Right renal pelvis (tissue), 4 donors: ENCODE measurements at regions not wholly inside any gene's neighbourhood (a gene's known extent, or its start where the extent isn't known, plus 50 kb on each side); places are given as distances from the start of the nearest gene placed in this dataset.

Experiments used
- DNase-seq, 4 donors: peaks; one replicate each; pipeline ENCODE4 v3.0.0-alpha.2; 2013; ENCODE audit warnings: low read depth in 4 of 4, low spot score in 3 of 4, missing footprints in 1 of 4

DNA sequence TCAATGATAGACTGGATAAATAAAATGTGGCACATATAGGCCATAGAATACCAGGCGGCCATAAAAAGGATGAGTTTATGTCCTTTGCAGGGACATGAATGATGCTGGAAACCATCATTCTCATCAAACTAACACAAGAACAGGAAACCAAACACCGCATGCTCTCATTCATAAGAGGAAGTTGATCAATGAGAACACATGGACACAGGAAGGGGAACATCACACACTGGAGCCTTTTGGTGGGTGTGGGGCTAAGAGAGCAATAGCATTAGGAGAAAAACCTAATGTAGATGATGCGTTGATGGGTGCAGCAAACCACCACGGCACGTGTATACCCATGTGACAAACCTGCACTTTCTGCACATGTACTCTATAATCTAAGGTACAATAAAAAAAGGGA, 883.4 kb upstream of the PRMT6 start:
- DNase-seq, result no peak

- DNase-seq, result no peak
These were observed 877.7 kb upstream of the PRMT6 start for GRCh38 chr1:106178791-106179190.

DNA sequence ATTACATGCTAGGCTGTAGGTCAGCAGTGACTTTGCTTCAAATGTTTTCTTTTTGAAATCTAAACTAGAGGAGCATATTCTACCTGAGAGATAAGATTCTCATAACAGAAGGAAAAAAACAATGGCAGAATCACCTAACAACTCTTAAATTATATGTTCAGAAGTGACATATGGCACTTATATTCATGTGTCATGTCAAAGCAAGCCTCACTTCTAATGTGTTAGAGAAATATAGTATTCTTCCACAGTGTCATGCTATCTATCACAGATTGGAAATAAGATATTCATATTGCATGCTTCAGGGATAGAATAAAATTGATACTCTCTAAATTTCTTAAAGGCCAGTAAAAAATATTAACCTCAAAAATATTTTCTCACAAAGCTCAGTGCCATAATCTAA, 874.6 kb upstream of the PRMT6 start:
- no peak for DNase-seq

DNA sequence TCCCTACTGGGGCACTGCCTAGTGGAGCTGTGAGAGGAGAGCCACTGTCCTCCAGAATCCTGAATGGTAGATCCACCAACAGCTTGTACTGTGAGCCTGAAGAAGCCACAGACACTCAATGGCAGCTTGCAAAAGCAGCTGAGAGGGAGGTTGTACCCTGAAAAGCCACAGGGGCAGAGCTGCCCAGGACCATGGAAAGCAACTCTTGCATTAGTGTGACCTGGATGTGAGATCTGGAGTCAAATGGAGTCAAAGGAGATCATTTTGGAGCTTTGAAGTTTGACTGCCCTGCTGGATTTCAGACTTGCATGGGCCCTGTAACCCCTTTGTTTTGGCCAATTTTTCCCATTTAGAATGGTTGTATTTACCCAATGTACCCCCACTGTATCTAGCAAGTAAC, 871.4 kb upstream of the PRMT6 start:
- no peak for DNase-seq

DNA sequence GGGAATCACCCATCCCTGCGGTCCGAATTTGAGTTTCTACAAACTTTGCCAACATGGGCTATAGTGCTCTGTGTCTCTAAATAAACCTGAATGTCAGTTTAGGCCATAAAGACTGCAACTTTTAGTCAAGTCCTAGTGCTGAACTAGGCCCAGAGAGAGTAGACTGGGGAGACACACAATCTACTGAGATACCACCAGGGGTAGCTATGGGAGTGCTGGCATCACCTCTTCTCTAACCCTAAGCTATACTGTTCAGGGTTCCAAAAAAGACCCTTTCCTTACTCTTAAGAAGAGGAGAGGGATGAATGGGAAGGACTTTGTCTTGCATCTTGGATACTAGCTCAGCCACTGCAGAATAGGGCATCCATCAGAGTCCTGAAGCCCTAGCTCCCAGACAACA, 866.7 kb upstream of the PRMT6 start:
- DNase-seq, result no peak

DNA sequence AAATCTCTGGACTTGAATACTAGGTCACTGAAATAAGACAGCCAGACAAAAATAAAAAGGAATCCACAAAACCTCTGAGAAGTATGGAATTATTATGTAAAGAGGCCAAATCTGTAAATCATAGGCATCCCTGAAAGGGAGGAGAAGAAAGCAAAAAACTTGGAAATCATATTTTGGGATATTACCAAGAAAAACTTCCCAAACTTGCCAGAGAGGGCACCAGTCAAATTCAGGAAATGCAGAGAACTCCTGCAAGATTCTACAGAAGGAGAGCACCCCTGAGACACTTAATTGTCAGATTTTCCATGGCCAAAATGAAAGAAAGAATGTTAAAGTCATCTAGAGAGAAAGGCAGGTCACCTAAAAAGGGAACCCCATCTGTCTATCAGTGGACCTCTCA, 862.3 kb upstream of the PRMT6 start:
- DNase-seq, result no peak

DNA sequence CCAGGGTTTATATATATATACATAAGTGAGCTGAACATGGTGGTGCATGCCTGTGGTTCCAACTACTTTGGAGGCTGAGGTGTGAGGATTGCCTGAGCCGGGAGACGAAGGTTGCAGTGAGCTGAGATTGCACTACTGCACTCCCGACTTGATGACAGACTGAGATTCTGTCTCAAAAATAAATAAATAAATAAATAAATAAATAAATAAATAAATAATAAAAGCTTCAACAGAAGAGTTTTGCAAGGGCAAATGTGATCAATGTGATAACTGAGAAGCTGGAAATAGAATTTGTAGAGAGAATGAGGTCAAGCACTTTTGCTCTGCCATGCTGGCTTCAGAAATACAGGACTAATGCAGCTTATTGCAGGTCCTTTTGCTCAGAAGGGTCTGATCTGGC, 855.8 kb upstream of the PRMT6 start:
- DNase-seq, result no peak

DNA sequence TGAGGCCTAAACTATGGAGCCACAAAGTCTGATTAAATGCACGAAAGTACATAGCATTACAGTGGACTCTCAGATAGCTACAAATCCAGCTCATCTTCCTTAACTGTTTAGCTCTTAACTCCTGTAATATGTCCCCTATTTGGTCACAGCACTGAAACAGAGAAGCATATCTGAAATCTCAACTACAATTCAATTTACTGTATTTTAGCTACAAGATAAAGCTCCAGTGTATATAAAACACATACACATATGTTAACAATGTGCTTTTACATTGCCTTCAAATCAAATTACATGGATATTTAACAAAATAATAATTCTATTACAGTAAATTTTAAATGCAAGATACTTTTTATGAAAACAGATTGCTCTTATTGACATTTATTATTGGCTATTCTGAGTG, 849.3 kb upstream of the PRMT6 start:
- DNase-seq, result no peak

- no peak for DNase-seq
These were observed 838.7 kb upstream of the PRMT6 start for GRCh38 chr1:106217765-106218164.

DNA sequence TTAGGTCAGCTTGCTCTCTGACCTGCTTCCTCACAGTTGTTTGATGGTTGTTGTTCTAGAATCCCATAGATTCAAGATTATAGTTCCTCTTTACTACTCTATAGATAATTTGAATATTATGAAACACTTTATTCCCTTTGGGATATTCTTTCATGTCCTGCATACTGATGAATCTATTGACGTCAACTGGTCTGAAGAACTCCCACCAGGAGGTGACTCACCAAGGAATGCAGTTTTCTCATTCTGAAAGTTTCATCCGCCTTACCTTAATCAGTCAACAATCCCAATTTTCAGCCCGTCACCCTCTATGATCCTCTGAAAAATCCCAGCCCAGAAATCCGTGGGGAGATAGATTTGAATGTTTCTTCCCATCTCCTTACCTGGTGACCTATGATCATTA, 834.1 kb upstream of the PRMT6 start:
- no peak for DNase-seq

- DNase-seq, result no peak
These were observed 833.3 kb upstream of the PRMT6 start for GRCh38 chr1:106223213-106223612.

GRCh38 chr1:106224426-106224825, 832.0 kb upstream of the PRMT6 start:
- DNase-seq, result no peak

DNA sequence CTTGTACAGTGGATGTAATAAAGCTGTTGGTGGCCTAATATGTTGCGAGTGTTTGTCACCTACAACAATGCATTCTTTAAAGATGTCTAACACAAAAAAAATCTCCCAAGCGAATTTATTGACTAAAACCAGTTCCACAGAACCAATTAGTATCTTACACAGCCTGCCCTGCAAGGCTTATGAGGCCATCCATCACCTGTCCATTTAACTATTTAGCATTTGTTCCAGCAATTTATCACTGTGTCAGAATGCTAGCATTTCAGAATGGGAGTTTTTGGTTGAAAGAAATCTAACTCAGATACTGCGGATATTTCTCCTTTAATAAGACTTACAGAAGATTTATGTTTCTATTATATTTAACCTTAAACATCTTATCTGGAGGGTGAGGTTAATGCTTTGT, 831.1 kb upstream of the PRMT6 start:
- DNase-seq, result no peak

GRCh38 chr1:106226550-106226949, 829.9 kb upstream of the PRMT6 start:
- no peak for DNase-seq

GRCh38 chr1:106232128-106232527, 824.3 kb upstream of the PRMT6 start:
- no peak for DNase-seq

- no peak for DNase-seq
These were observed 823.0 kb upstream of the PRMT6 start for GRCh38 chr1:106233511-106233910.

DNA sequence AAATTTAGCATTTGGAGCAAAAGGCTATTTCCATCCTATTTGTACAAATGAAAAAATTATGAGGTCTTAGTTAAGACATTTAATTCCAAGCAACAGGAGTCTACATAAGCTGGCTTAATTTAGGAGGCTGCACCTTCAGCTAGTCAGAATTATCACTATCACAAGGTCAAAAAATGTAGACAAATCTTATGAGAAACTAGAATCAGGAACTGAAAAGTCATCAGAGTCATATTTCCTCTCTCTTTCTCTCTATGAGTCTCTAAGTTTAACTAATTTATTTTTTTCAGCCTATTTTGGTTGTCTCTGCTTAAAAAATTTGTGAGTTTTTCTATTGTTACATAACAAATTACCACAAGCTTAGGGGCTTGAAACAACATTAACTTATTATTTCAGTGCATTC, 807.1 kb upstream of the PRMT6 start:
- no peak for DNase-seq

GRCh38 chr1:106249810-106250209, 806.7 kb upstream of the PRMT6 start:
- DNase-seq, result no peak

DNA sequence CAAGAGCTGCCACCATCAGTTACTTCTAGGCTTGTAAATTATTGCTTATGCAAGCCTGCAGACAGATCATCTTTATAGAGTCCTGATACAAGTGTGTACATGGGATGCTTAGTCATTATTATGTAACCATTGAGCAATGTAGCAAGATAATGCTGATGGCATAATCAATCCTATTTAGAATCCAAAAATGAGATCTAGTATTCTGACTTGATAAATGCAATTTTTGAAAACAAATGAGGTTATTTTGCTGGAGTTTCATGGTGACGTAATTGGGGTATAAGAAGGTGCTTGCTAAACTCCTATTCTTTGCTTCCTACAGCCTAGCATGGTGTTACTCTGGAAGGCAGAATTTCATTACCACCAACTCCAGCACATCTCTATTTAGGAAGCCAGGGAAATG, 801.7 kb upstream of the PRMT6 start:
- no peak for DNase-seq

GRCh38 chr1:106266786-106267185, 789.7 kb upstream of the PRMT6 start:
- DNase-seq, result no peak

GRCh38 chr1:106268070-106268469, 788.4 kb upstream of the PRMT6 start:
- no peak for DNase-seq

DNA sequence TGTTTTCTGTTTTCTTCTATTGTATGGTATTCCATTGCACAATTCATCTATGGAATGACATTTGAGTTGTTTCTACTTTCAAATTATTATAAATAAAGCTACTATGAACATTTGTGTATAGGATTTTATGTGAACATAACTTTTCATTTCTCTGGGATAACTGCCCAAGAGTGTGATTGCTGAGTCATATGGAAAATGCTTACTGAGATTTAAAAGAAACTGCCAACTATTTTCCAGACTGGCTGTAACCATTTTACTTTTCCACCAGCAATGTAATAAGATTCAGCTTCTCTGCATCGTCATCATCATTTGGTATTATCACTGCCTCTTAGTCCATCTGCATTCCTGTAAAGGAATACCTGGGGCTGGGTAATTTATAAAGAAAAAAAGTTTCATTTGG, 779.6 kb upstream of the PRMT6 start:
- DNase-seq, result no peak

- no peak for DNase-seq
These were observed 778.7 kb upstream of the PRMT6 start for GRCh38 chr1:106277786-106278185.

GRCh38 chr1:106278716-106279115, 777.8 kb upstream of the PRMT6 start:
- no peak for DNase-seq
